Activated CD8-positive, alpha-beta memory T cell treated with anti-CD3 and anti-CD28 coated beads for 24 hours (primary cell): ENCODE measurements at regions not wholly inside any gene's neighbourhood (a gene's known extent, or its start where the extent isn't known, plus 50 kb on each side); places are given as distances from the start of the nearest gene placed in this dataset.

Experiments
- DNase-seq: peaks from one replicate; pipeline ENCODE4 v3.0.0-alpha.2; 2020

- DNase-seq, result no peak
These were observed 381.4 kb downstream of the ADRA2A start for GRCh38 chr10:111458256-111458655.

DNA sequence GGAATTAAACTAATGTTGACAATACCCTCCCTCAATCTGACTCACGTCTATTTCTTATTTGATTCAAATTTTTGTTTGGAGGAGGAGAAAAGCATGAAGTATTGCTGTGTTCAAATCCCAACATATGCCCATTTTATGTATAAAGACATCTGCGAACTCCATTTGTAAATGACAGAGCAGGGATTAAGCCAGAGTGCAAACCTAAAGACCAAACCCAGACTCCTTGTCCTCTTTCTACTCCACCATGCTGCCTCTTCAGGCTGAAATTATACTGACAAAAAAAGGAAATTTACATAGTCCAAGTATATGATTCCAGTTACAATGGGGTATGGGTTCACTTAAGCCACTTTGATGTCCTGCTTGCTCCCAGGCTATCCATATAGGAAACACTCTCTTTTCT, 383.1 kb downstream of the ADRA2A start:
- no peak for DNase-seq

- DNase-seq, result no peak
These were observed 395.6 kb downstream of the ADRA2A start for GRCh38 chr10:111472445-111472844.

DNA sequence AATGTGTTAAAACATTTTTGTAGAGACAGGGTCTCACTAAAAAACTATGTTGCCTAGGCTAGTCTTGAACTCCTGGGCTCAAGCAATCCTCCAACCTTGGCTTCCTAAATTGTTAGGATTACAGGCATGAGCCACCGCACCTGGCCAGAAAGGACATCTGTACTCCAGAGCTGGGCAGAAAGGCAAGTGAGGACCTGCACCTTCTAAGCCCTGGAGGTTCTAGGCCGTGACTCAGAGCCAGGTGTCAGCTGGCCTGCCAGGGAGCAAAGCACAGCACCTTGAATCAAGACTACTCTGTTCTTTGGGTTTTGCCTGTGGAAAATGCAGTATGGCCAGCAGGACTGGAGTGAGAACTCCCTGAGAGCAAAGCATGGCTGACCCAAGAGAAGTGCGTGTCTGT, 396.5 kb downstream of the ADRA2A start:
- DNase-seq, result no peak

- no peak for DNase-seq
These were observed 398.0 kb downstream of the ADRA2A start for GRCh38 chr10:111474786-111475185.

- no peak for DNase-seq
These were observed 398.9 kb downstream of the ADRA2A start for GRCh38 chr10:111475720-111476119.

GRCh38 chr10:111478651-111479050, 401.8 kb downstream of the ADRA2A start:
- no peak for DNase-seq

DNA sequence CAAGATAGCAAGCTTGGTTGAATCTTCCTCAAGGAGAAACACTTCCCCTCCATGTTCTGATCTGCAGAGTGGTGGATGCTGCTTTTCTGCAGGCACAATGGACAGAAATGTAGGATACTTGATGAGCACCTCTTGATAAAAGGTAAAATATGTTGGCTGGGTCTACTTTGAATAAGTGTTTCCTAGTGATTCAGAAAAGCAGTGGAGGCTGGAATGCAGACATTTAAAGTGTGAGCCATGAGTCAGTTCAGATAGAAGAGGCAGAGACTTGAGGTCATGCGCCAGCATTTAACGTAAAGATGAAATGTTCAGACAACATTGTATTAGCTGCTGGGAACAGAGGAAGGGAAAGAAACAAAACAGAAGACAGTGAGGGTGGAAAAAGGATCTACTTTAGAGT, 403.1 kb downstream of the ADRA2A start:
- DNase-seq, result no peak

GRCh38 chr10:111481261-111481826, 404.5 kb downstream of the ADRA2A start:
- no peak for DNase-seq

DNA sequence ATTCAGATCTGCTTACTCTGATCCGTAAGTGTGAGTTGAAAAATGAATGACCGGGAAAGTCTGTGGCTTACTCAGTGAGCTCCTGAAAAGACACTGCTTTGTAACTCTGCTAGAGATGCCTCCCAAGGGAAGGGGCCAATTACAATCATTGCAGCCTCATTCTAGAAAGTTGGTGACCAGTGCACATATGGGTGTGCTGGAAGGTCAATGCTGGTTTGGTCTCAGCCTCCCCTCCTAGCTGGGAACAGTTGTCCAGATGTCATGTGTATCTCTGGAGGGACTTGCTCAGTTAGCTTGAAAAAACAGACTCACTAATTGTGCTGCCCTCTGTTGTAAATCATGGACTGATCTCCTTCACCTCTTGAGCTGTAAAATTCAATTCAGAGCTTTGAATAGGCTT, 405.0 kb downstream of the ADRA2A start:
- no peak for DNase-seq

GRCh38 chr10:111482621-111483216, 405.9 kb downstream of the ADRA2A start:
- DNase-seq, result no peak

- no peak for DNase-seq
These were observed 408.9 kb downstream of the ADRA2A start for GRCh38 chr10:111485767-111486166.

GRCh38 chr10:111486346-111486745, 409.5 kb downstream of the ADRA2A start:
- DNase-seq, result no peak

DNA sequence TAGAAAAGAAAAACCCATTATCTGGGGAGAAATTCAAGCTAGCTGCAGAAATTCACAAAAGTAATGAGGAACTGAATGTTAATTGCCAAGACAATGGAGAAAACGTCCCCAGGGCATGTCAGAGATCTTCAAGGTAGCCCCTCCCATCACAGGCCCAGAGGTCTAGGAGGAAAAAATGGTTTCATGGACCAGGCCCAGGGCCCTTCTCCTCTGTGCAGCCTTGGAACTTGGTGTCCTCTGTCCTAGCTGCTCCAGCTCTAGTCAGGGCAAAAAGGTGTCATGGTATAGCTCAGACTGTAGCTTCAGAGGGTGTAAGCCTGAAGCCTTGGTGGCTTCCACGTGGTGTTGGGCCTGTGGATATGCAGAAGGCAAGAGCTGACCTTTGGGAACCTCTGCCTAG, 411.8 kb downstream of the ADRA2A start:
- DNase-seq, result no peak

DNA sequence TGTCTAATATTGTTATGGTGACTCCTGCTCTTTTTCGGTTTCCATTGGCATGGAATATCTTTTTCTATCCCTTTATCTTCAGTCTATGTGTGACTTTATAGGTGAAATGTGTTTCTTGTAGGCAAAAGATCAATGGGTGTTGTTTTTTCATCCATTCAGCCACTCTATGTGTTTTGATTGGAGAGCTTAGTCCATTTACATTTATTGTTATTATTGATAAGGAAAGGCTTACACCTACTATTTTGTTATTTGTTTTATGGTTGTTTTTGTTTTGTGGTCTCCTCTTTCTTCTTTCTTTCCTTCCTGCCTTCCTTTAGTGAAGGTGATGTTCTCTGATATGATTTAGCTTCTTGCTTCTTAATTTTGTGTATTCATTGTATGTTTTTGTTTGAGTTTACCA, 414.3 kb downstream of the ADRA2A start:
- no peak for DNase-seq

DNA sequence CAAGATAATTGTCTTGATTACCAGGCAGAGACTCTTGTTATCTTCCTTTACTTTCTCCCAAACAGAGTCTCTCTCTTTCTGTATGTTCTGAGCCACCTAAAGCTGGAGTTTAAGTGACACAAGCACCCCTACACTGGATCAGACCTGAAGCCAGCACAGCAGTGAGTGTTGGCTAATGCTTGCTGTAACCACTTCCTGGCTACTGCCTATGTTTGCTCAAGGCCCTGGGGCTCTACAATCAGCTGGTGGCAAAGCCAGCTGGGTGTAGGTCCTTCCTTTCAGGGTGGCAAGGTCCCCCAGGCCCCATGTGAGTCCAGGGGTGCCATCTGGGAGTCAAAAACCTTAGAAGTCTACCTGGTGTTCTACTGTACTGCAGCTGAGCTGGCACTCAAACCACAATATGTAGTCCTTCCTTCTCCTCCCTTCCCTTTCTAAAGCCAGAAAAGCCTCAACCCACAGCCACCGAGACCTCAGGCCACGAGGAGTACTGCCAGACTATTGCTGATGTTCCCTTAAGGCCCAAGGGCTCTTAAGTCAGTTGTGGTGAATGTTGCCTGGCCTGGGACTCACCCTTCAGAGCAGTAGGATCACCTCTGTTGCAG, 416.3 kb downstream of the ADRA2A start:
- DNase-seq, result no peak

DNA sequence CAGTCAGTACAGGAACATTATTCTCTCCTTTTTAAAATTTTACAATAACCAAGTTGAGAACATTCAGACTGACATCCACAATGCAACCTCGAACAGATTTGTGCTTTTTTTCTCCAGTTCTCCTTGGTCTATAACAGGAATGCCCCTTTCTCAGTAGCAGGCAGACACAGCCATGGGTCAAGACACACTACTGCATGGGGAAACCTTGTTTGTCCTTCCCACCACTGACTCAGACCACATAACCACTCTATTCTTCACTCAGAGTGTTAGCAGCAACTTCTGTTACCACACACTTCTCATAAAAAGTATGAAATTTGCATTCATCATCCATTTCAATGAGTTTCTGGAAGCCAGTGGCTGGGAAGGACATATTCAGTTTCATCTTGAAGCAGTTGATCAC, 421.7 kb downstream of the ADRA2A start:
- DNase-seq, result no peak

DNA sequence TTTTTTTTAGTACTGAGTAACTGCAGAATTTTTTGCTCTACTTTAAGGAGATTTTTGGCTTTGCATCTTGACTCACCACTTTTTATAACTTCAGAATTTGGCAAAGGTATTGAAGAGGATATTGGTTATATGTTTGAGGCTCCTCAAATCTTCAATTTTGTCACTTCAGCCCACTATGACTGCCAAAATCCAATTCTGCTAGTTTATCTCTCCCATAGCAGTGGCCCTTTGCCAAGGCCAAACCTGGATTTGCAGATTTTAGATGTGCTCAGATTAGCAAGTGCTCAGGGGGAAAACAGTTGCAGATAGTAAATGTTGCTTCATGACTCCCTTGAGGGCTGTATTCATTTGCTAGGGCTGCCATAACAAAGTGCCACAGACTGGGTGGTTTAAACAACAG, 427.5 kb downstream of the ADRA2A start:
- no peak for DNase-seq

DNA sequence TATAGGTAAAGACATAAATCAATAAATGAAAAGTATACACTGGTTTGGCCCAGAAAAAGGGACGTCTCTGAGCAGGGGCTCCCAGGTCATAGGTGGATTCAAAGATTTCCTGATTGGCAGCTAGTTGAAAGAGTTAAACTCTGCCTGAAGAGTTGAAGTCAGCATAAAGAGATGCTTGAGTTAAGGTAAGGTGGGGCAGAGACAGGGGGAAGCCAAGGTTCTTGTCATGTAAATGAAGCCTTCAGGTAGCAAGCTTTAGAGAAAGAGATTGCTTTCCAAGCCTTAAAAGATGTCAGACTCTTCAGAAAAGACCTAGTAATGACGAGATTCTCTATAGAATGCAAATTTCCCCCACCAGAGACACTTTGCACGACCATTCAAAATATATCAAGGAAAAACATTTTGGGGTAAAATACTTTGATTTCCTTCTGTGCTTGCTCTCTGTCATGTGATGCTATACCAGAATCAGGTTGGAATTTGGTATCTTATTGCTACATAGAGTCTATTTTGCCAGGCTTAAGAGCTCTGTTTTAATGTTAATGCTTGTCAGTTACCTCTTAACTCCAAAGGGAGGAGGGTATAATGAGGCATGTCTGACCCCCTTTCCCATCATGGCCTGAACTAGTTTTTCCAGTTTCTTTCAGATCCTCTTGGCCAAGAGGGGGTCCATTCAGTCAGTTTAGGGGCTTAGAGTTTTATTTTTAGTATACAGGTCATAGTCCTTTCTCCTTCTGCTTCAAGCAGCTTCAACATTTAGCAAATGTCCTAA, 429.6 kb downstream of the ADRA2A start:
- no peak for DNase-seq

GRCh38 chr10:111511751-111512150, 434.9 kb downstream of the ADRA2A start:
- DNase-seq, result no peak

DNA sequence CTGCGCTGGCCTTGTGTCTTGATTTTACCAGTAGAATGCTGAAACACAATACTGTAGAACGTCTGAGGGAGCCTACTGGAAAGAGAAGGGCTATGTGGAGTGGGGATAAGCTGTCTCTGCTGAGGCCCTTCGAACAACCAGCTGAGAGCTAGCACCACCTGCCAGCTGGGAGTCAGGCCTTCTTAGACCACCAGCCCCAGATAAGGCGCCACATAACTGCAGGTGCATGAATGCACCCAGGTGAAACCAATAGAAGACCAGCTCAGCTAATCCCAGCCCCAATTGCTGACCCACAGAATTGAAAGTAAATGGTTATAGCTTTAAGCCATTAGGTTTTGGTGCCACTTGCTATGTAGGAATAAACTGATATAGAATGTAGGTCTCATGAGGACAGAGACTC, 438.4 kb downstream of the ADRA2A start:
- DNase-seq, result no peak

DNA sequence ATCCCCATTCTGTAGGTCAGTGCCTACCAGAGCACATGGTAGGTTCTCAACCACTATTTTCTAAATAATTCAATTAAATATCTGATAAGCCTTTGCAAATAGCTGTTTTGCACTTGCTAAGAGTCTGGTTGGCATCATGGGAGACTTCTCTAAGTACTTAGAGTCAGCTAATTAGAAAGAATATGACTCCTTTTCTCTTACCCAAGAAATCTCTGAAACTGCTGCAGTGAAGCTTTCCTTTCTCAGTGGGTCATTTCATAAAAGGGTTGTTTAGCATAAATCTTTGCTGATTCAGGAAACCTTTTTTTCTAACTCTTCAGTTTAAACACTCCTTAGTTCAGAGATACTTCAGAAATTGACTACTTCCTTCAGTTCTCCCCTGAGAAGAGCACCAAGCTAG, 438.9 kb downstream of the ADRA2A start:
- DNase-seq, result no peak

DNA sequence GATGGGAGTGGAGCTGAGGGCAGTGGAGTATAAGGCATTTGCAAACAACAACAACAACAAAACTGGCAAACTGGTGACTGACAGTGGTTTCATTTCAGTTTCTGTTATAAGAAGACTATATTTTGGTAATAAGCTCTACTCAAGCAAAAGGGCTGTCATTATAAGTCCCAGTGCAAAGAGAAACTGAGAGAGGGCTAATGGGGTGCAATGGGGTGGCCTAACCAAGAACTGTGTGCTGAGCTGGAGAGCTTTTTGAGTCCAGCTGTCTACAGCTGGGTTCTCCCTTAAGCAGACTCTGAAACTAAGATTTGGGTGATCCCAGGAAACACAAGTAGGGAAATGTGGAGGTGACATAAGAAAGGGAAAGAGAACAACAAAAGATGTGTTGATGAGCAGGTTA, 439.3 kb downstream of the ADRA2A start:
- no peak for DNase-seq

DNA sequence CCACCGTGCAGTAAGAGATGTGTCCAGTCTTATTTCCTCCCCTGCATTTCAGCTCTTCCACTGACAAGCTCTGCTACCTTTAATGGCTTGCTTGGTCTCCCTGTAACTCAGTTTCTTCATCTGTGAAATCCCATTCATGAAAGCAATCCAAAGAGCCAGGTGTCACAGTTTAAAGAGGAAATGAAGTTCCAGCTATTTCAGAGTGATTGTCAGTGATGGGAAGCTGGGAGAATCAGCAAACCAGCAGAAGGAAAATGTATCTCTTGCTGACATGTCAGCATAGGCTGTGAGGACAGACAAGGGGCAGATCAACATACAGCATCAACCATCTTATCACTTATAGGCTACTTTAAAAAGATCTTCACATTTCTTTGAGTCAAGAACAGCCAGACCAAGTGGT, 445.3 kb downstream of the ADRA2A start:
- DNase-seq, result no peak
